ENCODE measurements at regions not wholly inside any gene's neighbourhood (a gene's known extent, or its start where the extent isn't known, plus 50 kb on each side); places are given as distances from the start of the nearest gene placed in this dataset.

GRCh38 chr13:73531014-73531413 is 472.2 kb downstream of the KLF5 start:
- no peak overlapping the region for H3K4ac ChIP-seq (ENCODE audit: low read depth, low read length)

More at GRCh38 chr13:73531014-73531413, 472.2 kb downstream of the KLF5 start:
- Histone ChIP-seq H2AK9ac (replicated peaks; ENCODE audit: low read depth, low read length, poor library complexity) (no peak overlapping the region), H3K18ac (ENCODE audit: low read depth, low read length) (no peak overlapping the region), H2AFZ (replicated peaks; ENCODE audit: low read length, poor library complexity) (no peak overlapping the region), H3K4me2 (ENCODE audit: low read depth, low read length) (no peak overlapping the region), H3K4me1 (ENCODE audit: control insufficient read depth, insufficient read depth, low read length) (no peaks in the 10 kb centered on the region), H4K8ac (ENCODE audit: low read depth in 2 of 2, low read length in 2 of 2) (no peak overlapping the region), H3K23ac (ENCODE audit: low read depth, low read length) (no peak overlapping the region), H3K9me3 (ENCODE audit: control insufficient read depth, insufficient read depth, low read length) (no peaks in the 10 kb centered on the region), H3K4me3 (ENCODE audit: insufficient read depth, low read depth, low read length) (no peak overlapping the region), H3K27me3 (ENCODE audit: control insufficient read depth, insufficient read depth, low read length) (no peaks in the 10 kb centered on the region; the same call in 1 of the 2 replicates), H3K14ac (replicated peaks; ENCODE audit: low read depth, low read length) (no peak overlapping the region), H3K9ac (ENCODE audit: low read depth, low read length) (no peak overlapping the region), H3K79me1 (ENCODE audit: low read depth in 1 of 2, low read length in 2 of 2) (no peaks in the 10 kb centered on the region), H4K5ac (ENCODE audit: low read depth, low read length) (no peak overlapping the region), H2BK120ac (ENCODE audit: low read depth, low read length) (no peak overlapping the region), H3K27ac (ENCODE audit: insufficient read depth, low read length) (no peak overlapping the region), H2AK5ac (ENCODE audit: low read depth, low read length) (no peak overlapping the region), H2BK20ac (ENCODE audit: low read depth, low read length) (no peak overlapping the region), H4K91ac (ENCODE audit: insufficient read depth, low read depth, low read length) (no peak overlapping the region), H3K36me3 (ENCODE audit: control insufficient read depth, insufficient read depth, low read length) (no peaks in the 10 kb centered on the region), H2BK15ac (ENCODE audit: low read depth, low read length) (no peak overlapping the region), H3K9me1 (ENCODE audit: insufficient read depth, low read length) (no peaks in the 10 kb centered on the region), H4K20me1 (ENCODE audit: insufficient read depth, low read length) (no peaks in the 10 kb centered on the region), H3K56ac (ENCODE audit: extremely low read depth, insufficient read depth, low read length) (no peak overlapping the region), H2BK5ac (ENCODE audit: low read depth, low read length, poor library complexity, severe bottlenecking) (no peak overlapping the region)
- intact Hi-C loops (cut with micrococcal nuclease), result no loop called here
- 96% methylated on average over 5 of the region's 9 CpGs; no CpG with 5 or more reads in 1 of the 2 experiments for WGBS, 2 experiments (ENCODE audit: extremely low coverage in 2 of 2, insufficient read length in 1 of 2)
- DNase-seq (no peak), ATAC-seq (ENCODE audit: low read depth) (no peak)
- TF ChIP-seq FOS (IDR thresholded peaks at IDR 0.05; ENCODE audit: low read depth, low read length) (no peak), RFX5 (IDR thresholded peaks at IDR 0.05; ENCODE audit: low read depth, low read length) (no peak), CTCF (conservative IDR thresholded peaks at IDR 0.05; ENCODE audit: low read depth, low read length) (no peak), RAD21 (IDR thresholded peaks at IDR 0.05; ENCODE audit: low read length) (no peak), SMC3 (IDR thresholded peaks at IDR 0.05; ENCODE audit: low read depth, low read length) (no peak), RCOR1 (IDR thresholded peaks at IDR 0.05; ENCODE audit: insufficient replicate concordance, low read length) (no peak), MAZ (IDR thresholded peaks at IDR 0.05; ENCODE audit: borderline replicate concordance, low read depth, low read length) (no peak), MAFK (IDR thresholded peaks at IDR 0.05; ENCODE audit: low read depth, low read length) (no peak), BHLHE40 (IDR thresholded peaks at IDR 0.05; ENCODE audit: low read depth, low read length) (no peak), CEBPB (IDR thresholded peaks at IDR 0.05; ENCODE audit: low read depth, low read length) (no peak), CHD1 (IDR thresholded peaks at IDR 0.05; ENCODE audit: low read depth, low read length) (no peak), POLR2A (IDR thresholded peaks at IDR 0.05; ENCODE audit: low read depth, low read length) (no peak), NFE2L2 (IDR thresholded peaks at IDR 0.05; ENCODE audit: low read depth, low read length) (no peak), MXI1 (IDR thresholded peaks at IDR 0.05; ENCODE audit: borderline replicate concordance, low read depth, low read length) (no peak)
- TF ChIP-seq, protein P1, sequence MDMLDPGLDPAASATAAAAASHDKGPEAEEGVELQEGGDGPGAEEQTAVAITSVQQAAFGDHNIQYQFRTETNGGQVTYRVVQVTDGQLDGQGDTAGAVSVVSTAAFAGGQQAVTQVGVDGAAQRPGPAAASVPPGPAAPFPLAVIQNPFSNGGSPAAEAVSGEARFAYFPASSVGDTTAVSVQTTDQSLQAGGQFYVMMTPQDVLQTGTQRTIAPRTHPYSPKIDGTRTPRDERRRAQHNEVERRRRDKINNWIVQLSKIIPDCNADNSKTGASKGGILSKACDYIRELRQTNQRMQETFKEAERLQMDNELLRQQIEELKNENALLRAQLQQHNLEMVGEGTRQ (IDR thresholded peaks at IDR 0.05; ENCODE audit: low read depth, low read length), result no peak
- TF ChIP-seq, protein P2, sequence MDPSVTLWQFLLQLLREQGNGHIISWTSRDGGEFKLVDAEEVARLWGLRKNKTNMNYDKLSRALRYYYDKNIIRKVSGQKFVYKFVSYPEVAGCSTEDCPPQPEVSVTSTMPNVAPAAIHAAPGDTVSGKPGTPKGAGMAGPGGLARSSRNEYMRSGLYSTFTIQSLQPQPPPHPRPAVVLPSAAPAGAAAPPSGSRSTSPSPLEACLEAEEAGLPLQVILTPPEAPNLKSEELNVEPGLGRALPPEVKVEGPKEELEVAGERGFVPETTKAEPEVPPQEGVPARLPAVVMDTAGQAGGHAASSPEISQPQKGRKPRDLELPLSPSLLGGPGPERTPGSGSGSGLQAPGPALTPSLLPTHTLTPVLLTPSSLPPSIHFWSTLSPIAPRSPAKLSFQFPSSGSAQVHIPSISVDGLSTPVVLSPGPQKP (IDR thresholded peaks at IDR 0.05; ENCODE audit: borderline replicate concordance, low read depth, low read length), result no peak
- in situ Hi-C loops (cut with MboI; ENCODE audit: low sequenced_read_pairs), result no loop called here
- ChIA-PET POLR2A (ENCODE audit: unreplicated experiment) (no interaction called here), CTCF (no interaction called here)
- dilution Hi-C loops (cut with HindIII; ENCODE audit: low sequenced_read_pairs, unreplicated experiment), result no loop called here
- BruUV-seq (replicated peaks), result no TSS peak
